Astrocyte (in vitro differentiated cells and primary cell): ENCODE measurements at regions not wholly inside any gene's neighbourhood (a gene's known extent, or its start where the extent isn't known, plus 50 kb on each side); places are given as distances from the start of the nearest gene placed in this dataset.

Experiments
- EZH2 ChIP-seq: IDR thresholded peaks from 2 replicates; pipeline ENCODE4 v1.6.1; 2012; ENCODE audit warnings: mild to moderate bottlenecking, low read length, inconsistent platforms; ENCODE audit not compliant: insufficient read depth
- TF ChIP-seq, protein P1 (sequence below): IDR thresholded peaks from 2 replicates; pipeline ENCODE4 v1.5.1; 2011; ENCODE audit warnings: low read depth, mild to moderate bottlenecking, inconsistent platforms, low read length, moderate library complexity; ENCODE audit not compliant: insufficient read depth

DNA sequence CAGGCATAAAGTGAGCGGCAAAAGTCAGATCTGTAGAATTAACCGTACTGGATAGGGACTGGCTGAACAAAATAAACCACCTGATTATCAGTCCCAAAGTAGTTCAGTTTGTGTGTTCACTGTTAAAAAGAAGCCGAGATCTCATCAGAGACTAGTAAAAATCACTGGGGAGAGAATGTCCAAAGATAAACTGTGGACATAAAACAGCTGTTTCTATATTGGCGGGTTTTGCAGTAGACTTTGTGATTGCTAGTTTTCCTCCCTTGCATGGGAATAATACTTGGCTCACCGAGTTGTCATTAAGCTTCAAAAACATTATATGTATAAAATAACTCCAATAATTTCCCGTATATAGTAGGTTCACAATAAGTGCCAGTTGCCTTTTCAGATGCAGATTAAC lies 114.2 kb upstream of the ID4 start:
- TF ChIP-seq, protein P1, sequence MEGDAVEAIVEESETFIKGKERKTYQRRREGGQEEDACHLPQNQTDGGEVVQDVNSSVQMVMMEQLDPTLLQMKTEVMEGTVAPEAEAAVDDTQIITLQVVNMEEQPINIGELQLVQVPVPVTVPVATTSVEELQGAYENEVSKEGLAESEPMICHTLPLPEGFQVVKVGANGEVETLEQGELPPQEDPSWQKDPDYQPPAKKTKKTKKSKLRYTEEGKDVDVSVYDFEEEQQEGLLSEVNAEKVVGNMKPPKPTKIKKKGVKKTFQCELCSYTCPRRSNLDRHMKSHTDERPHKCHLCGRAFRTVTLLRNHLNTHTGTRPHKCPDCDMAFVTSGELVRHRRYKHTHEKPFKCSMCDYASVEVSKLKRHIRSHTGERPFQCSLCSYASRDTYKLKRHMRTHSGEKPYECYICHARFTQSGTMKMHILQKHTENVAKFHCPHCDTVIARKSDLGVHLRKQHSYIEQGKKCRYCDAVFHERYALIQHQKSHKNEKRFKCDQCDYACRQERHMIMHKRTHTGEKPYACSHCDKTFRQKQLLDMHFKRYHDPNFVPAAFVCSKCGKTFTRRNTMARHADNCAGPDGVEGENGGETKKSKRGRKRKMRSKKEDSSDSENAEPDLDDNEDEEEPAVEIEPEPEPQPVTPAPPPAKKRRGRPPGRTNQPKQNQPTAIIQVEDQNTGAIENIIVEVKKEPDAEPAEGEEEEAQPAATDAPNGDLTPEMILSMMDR = no peak
- no peak for TF ChIP-seq EZH2
